ENCODE measurements at regions not wholly inside any gene's neighbourhood (a gene's known extent, or its start where the extent isn't known, plus 50 kb on each side); places are given as distances from the start of the nearest gene placed in this dataset.
A peak's percentile ranks its signal among the peaks of the same experiment; 100 is the strongest.

- no peak overlapping the region for H2AFZ ChIP-seq (ENCODE audit: low read length)
- H3K4me3 ChIP-seq (ENCODE audit: low read length in 2 of 2) = no peak overlapping the region
- peaks cover 2 to 3% of the 10 kb centered on the region in 2 donors for H3K9me3 ChIP-seq (replicated peaks in 1 of 2; ENCODE audit: control insufficient read depth in 2 of 2, insufficient read depth in 1 of 2, low read depth in 1 of 2, low read length in 2 of 2)
- no peak overlapping the region for H2BK120ac ChIP-seq (ENCODE audit: low read depth, low read length)
- no peak overlapping the region for H2BK15ac ChIP-seq (ENCODE audit: low read length)
- no peak overlapping the region for H2AK5ac ChIP-seq (ENCODE audit: low read depth, low read length)
- no peak overlapping the region for H3K14ac ChIP-seq (ENCODE audit: low read length)
- no peaks in the 10 kb centered on the region for H3K79me1 ChIP-seq (ENCODE audit: low read depth, low read length)
- no peak overlapping the region for H3K9ac ChIP-seq (ENCODE audit: low read depth, low read length, poor library complexity)
- no peak overlapping the region for H2BK12ac ChIP-seq (ENCODE audit: low read length)
- H2BK5ac ChIP-seq (ENCODE audit: low read length) = no peak overlapping the region
- peaks cover 6 to 7% of the 10 kb centered on the region in 2 donors for H3K4me1 ChIP-seq (ENCODE audit: control insufficient read depth in 2 of 2, insufficient read depth in 1 of 2, low read depth in 1 of 2, low read length in 2 of 2)
- H3K4me2 ChIP-seq (ENCODE audit: insufficient read depth, low read length, poor library complexity, severe bottlenecking) = no peak overlapping the region
- no peak overlapping the region for H3K4ac ChIP-seq (ENCODE audit: low read length)
- H3K18ac ChIP-seq (ENCODE audit: low read length) = no peak overlapping the region
- no peak overlapping the region for H4K91ac ChIP-seq (ENCODE audit: low read depth, low read length, poor library complexity)
- no peak overlapping the region for H3K27ac ChIP-seq (replicated peaks; ENCODE audit: low read length)
- H3K27me3 ChIP-seq (ENCODE audit: control insufficient read depth in 3 of 3, insufficient read depth in 3 of 3, low read depth in 1 of 3, low read length in 3 of 3) = peaks cover 0 to 51% (median 0%) of the 10 kb centered on the region in 3 experiments
- H4K8ac ChIP-seq (ENCODE audit: low read depth, low read length) = no peak overlapping the region
- H3K36me3 ChIP-seq (replicated peaks in 1 of 2; ENCODE audit: control insufficient read depth in 2 of 2, insufficient read depth in 2 of 2, low read length in 2 of 2) = no peaks in the 10 kb centered on the region
- no CpG with 5 or more reads among the region's 4 CpGs for WGBS, 2 donors (ENCODE audit: extremely low coverage in 2 of 2, insufficient read length in 2 of 2, insufficient replicate concordance in 1 of 2)
- no peak overlapping the region for H3K23ac ChIP-seq (ENCODE audit: low read depth, low read length, poor library complexity)
- DNase-seq (ENCODE audit: low spot score) = no peak
These were observed 527.0 kb upstream of the JARID2 start for GRCh38 chr6:14718861-14719260.

GRCh38 chr6:14719270-14719669, 526.6 kb upstream of the JARID2 start:
- H3K79me1 ChIP-seq (ENCODE audit: low read depth, low read length) = no peaks in the 10 kb centered on the region
- H2BK12ac ChIP-seq (ENCODE audit: low read length) = no peak overlapping the region
- H3K4me3 ChIP-seq (ENCODE audit: low read length in 2 of 2) = no peak overlapping the region
- peaks cover 6 to 7% of the 10 kb centered on the region in 2 donors for H3K4me1 ChIP-seq (ENCODE audit: control insufficient read depth in 2 of 2, insufficient read depth in 1 of 2, low read depth in 1 of 2, low read length in 2 of 2)
- H2BK15ac ChIP-seq (ENCODE audit: low read length) = no peak overlapping the region
- no peak overlapping the region for H2AFZ ChIP-seq (ENCODE audit: low read length)
- no peak overlapping the region for H2AK5ac ChIP-seq (ENCODE audit: low read depth, low read length)
- no CpG with 5 or more reads among the region's 7 CpGs for WGBS, 2 donors (ENCODE audit: extremely low coverage in 2 of 2, insufficient read length in 2 of 2, insufficient replicate concordance in 1 of 2)
- no peak overlapping the region for H3K23ac ChIP-seq (ENCODE audit: low read depth, low read length, poor library complexity)
- DNase-seq (ENCODE audit: low spot score) = no peak
- no peak overlapping the region for H3K14ac ChIP-seq (ENCODE audit: low read length)
- H4K8ac ChIP-seq (ENCODE audit: low read depth, low read length) = no peak overlapping the region
- H2BK5ac ChIP-seq (ENCODE audit: low read length) = no peak overlapping the region
- peaks cover 0 to 52% (median 0%) of the 10 kb centered on the region in 3 experiments for H3K27me3 ChIP-seq (ENCODE audit: control insufficient read depth in 3 of 3, insufficient read depth in 3 of 3, low read depth in 1 of 3, low read length in 3 of 3)
- H3K4me2 ChIP-seq (ENCODE audit: insufficient read depth, low read length, poor library complexity, severe bottlenecking) = no peak overlapping the region
- peak overlapping the region; percentile 44 for H3K18ac ChIP-seq (ENCODE audit: low read length)
- H3K27ac ChIP-seq (replicated peaks; ENCODE audit: low read length) = no peak overlapping the region
- peaks cover 2 to 4% of the 10 kb centered on the region in 2 donors for H3K9me3 ChIP-seq (replicated peaks in 1 of 2; ENCODE audit: control insufficient read depth in 2 of 2, insufficient read depth in 1 of 2, low read depth in 1 of 2, low read length in 2 of 2)
- H2BK120ac ChIP-seq (ENCODE audit: low read depth, low read length) = no peak overlapping the region
- H3K36me3 ChIP-seq (replicated peaks in 1 of 2; ENCODE audit: control insufficient read depth in 2 of 2, insufficient read depth in 2 of 2, low read length in 2 of 2) = no peaks in the 10 kb centered on the region
- H4K91ac ChIP-seq (ENCODE audit: low read depth, low read length, poor library complexity) = no peak overlapping the region
- H3K4ac ChIP-seq (ENCODE audit: low read length) = no peak overlapping the region
- no peak overlapping the region for H3K9ac ChIP-seq (ENCODE audit: low read depth, low read length, poor library complexity)

GRCh38 chr6:14720411-14721102, 525.3 kb upstream of the JARID2 start:
- Histone ChIP-seq H3K36me3 (replicated peaks in 1 of 2; ENCODE audit: control insufficient read depth in 2 of 2, insufficient read depth in 2 of 2, low read length in 2 of 2) (no peaks in the 10 kb centered on the region), H2AK5ac (ENCODE audit: low read depth, low read length) (no peak overlapping the region), H3K9me3 (replicated peaks in 1 of 2; ENCODE audit: control insufficient read depth in 2 of 2, insufficient read depth in 1 of 2, low read depth in 1 of 2, low read length in 2 of 2) (peaks cover 2 to 4% of the 10 kb centered on the region in 2 donors), H3K79me1 (ENCODE audit: low read depth, low read length) (no peaks in the 10 kb centered on the region), H4K91ac (ENCODE audit: low read depth, low read length, poor library complexity) (no peak overlapping the region), H3K27me3 (ENCODE audit: control insufficient read depth in 3 of 3, insufficient read depth in 3 of 3, low read depth in 1 of 3, low read length in 3 of 3) (peaks cover 0 to 57% (median 0%) of the 10 kb centered on the region in 3 experiments), H3K4me1 (ENCODE audit: control insufficient read depth in 2 of 2, insufficient read depth in 1 of 2, low read depth in 1 of 2, low read length in 2 of 2) (peaks cover 6 to 7% of the 10 kb centered on the region in 2 donors), H3K4ac (ENCODE audit: low read length) (no peak overlapping the region), H2AFZ (ENCODE audit: low read length) (no peak overlapping the region), H3K4me2 (ENCODE audit: insufficient read depth, low read length, poor library complexity, severe bottlenecking) (no peak overlapping the region), H3K27ac (replicated peaks; ENCODE audit: low read length) (no peak overlapping the region), H3K23ac (ENCODE audit: low read depth, low read length, poor library complexity) (no peak overlapping the region), H2BK12ac (ENCODE audit: low read length) (no peak overlapping the region), H3K18ac (ENCODE audit: low read length) (no peak overlapping the region), H2BK15ac (ENCODE audit: low read length) (no peak overlapping the region), H3K14ac (ENCODE audit: low read length) (no peak overlapping the region), H4K8ac (ENCODE audit: low read depth, low read length) (no peak overlapping the region), H3K4me3 (ENCODE audit: low read length in 2 of 2) (no peak overlapping the region), H3K9ac (ENCODE audit: low read depth, low read length, poor library complexity) (no peak overlapping the region), H2BK5ac (ENCODE audit: low read length) (no peak overlapping the region), H2BK120ac (ENCODE audit: low read depth, low read length) (no peak overlapping the region)
- no peak for DNase-seq (ENCODE audit: low spot score)
- no CpG with 5 or more reads among the region's 1 CpG for WGBS, 2 donors (ENCODE audit: extremely low coverage in 2 of 2, insufficient read length in 2 of 2, insufficient replicate concordance in 1 of 2)

- Histone ChIP-seq H2BK12ac (ENCODE audit: low read length) (no peak overlapping the region), H4K91ac (ENCODE audit: low read depth, low read length, poor library complexity) (no peak overlapping the region), H4K8ac (ENCODE audit: low read depth, low read length) (no peak overlapping the region), H2AFZ (ENCODE audit: low read length) (no peak overlapping the region), H3K4ac (ENCODE audit: low read length) (no peak overlapping the region), H2BK120ac (ENCODE audit: low read depth, low read length) (no peak overlapping the region), H2BK15ac (ENCODE audit: low read length) (no peak overlapping the region), H3K9ac (ENCODE audit: low read depth, low read length, poor library complexity) (no peak overlapping the region), H3K79me1 (ENCODE audit: low read depth, low read length) (no peaks in the 10 kb centered on the region), H3K14ac (ENCODE audit: low read length) (no peak overlapping the region), H3K4me2 (ENCODE audit: insufficient read depth, low read length, poor library complexity, severe bottlenecking) (no peak overlapping the region), H3K23ac (ENCODE audit: low read depth, low read length, poor library complexity) (no peak overlapping the region), H3K36me3 (replicated peaks in 1 of 2; ENCODE audit: control insufficient read depth in 2 of 2, insufficient read depth in 2 of 2, low read length in 2 of 2) (no peaks in the 10 kb centered on the region), H3K4me3 (ENCODE audit: low read length in 2 of 2) (no peak overlapping the region), H3K9me3 (replicated peaks in 1 of 2; ENCODE audit: control insufficient read depth in 2 of 2, insufficient read depth in 1 of 2, low read depth in 1 of 2, low read length in 2 of 2) (peaks cover 2 to 4% of the 10 kb centered on the region in 2 donors), H3K4me1 (ENCODE audit: control insufficient read depth in 2 of 2, insufficient read depth in 1 of 2, low read depth in 1 of 2, low read length in 2 of 2) (peaks cover 6 to 7% of the 10 kb centered on the region in 2 donors), H2BK5ac (ENCODE audit: low read length) (no peak overlapping the region), H3K27me3 (ENCODE audit: control insufficient read depth in 3 of 3, insufficient read depth in 3 of 3, low read depth in 1 of 3, low read length in 3 of 3) (peaks cover 0 to 57% (median 0%) of the 10 kb centered on the region in 3 experiments), H3K27ac (replicated peaks; ENCODE audit: low read length) (no peak overlapping the region), H3K18ac (ENCODE audit: low read length) (no peak overlapping the region), H2AK5ac (ENCODE audit: low read depth, low read length) (no peak overlapping the region)
- DNase-seq (ENCODE audit: low spot score) = no peak
- WGBS, 2 donors (ENCODE audit: extremely low coverage in 2 of 2, insufficient read length in 2 of 2, insufficient replicate concordance in 1 of 2) = no CpG with 5 or more reads among the region's 9 CpGs
These were observed 524.6 kb upstream of the JARID2 start for GRCh38 chr6:14721103-14721758.
